NCI-H748 (cell line): ENCODE measurements at regions not wholly inside any gene's neighbourhood (a gene's known extent, or its start where the extent isn't known, plus 50 kb on each side); places are given as distances from the start of the nearest gene placed in this dataset.

Experiments
- DNase-seq: peaks from one replicate; lab custom pipeline; 2025; ENCODE audit not compliant: unreplicated experiment; lab: John Stamatoyannopoulos, UW

DNA sequence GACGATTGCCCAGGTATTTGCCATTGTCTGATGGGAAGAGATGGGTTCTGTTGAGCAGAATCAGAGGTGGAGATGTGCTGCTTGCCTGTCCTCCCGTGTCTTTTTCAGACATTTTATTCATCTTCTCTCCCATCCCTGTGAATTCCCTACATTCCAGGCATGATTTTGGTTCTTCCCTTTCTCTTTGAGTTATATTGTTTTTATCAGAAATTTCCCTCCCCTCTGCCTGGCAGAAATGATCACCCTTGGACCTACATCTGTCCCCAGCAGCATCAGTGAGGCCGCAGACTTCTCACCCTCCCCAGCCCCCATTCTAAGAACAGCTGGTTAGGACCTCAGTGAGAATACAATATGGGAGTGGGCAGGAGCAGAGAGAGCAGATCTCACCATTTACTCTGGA is 640.2 kb downstream of the CCDC171 start:
- no peak for DNase-seq

DNA sequence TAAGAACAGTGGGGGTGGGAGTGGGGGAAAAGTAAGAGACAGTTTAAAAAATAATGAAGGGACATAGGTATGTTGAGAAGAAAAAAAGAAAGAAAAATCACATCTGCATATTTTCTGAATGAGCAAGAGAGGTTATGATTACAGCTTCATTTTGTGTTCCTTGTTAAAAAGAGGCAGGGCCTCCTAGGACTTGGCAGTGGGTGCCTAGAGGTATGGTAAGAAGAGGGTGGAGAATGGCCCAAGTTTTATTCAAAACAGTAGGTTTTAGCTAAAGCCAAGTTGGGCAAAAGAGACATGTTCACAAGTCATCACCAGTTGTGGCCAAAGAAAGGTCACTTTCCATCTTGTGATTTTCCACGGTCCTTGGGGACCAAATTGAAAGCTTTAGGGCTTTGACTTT is 643.4 kb downstream of the CCDC171 start:
- DNase-seq = no peak

DNA sequence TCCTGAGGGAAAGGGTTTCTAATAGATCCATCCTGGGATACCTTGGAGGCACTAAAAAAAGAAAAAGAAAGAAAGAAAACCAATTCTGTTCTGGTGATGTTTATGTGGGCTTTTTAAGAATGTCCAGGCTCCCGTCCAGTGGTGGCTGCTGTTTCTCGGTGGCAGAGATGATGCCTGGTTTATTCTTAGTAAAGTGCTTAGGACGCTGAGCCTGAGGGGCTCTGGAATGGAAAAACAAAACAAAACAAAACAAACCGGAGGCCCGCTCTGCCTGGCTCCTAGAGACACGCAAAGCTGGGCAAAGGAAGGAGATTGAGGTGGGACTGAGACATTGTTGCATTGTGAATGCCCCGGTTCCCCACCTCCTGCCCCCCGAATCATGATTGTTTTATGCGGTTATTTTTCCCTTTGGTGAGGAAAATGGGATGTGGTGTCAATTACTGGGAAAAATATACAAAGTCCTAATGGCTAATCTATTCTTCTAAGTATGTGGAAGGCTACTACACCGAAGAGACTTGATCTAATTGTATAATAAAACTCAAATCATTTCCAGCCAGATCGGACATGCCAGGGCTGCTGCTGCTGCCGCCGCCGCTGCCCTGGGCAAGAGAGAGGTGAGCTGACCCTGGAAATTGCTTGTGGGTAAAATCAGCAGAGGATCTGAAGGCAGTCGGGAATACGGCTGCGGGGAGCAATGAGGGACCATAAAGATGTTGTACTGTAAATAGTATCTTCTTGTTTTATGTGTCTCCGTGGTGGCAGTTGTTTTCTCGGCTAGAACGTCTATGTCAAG is 644.9 kb downstream of the CCDC171 start:
- no peak for DNase-seq

DNA sequence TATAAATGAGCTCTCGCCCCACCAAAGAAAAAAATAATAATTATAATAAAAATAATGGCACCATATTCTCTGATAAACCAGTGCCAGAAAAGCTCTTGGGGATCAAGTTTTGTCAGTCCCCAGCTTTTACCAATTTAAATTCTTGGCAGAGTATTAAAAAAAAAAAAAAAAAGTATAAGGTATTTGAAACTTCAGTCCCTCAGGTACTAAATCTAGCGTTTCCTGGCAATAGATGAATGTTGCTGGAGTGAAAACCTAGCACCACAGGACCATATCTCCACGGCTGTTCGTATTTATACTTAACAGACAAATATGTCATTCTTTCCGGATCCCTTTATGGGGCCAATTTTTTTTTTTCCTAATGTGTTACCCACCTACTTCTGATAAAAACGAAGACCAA is 646.2 kb downstream of the CCDC171 start:
- no peak for DNase-seq

DNA sequence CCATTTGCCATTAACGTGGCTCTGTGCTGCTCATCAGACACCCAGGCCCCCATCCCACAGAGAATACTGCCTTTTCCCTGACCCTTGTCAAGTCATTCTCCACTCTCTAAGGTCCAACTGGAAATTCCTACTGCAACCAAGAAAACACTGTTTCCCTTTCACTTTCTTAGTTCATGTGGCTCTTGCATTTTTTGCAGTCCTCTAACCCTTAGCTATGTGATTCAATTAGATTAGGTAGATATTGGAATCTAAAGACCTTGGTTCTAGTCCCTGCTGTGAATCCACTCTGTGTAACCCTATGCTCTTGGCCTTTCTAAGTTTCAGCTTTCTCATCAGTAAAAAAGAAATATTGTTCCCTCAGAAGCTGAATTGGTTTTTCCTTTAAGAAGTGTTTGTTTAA is 649.4 kb downstream of the CCDC171 start:
- no peak for DNase-seq

DNA sequence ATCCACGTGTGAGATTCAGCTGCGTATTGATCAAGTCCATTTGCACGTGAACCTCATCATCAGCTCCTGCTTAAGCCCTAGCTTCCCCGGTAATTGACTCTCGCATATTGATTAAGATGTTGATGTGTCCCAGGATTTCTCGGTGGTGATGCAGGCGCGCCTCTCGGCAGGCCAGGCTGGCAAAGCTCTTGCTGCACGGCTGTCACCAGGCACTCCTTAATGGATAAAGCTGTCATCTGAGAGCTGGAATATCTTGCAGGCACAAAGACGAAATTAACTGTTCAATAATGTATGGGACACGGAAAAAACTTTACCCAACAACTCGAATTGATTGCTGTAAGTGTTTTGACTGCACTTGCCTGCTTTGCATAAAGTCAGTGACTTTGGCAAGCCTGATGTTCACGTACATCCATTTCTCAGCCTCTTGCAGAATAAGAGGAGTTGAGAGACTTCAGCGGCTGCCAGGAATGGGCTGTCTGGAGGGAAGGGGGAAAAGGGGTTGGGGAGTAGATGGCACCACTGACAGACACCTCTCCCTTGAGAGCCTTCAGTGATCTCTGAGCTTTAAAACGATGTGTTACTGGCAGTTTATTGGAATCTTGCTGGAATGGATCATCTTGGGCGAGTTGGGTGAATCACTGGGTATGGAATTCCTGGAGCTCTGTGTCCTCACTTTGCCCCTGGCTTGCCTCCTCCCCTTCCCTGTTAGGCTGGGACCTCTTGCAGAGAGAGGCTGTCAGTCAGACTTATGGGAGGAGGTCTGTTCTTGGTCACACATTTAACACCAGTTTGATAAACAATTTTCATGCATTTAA is 650.3 kb downstream of the CCDC171 start:
- no peak for DNase-seq

DNA sequence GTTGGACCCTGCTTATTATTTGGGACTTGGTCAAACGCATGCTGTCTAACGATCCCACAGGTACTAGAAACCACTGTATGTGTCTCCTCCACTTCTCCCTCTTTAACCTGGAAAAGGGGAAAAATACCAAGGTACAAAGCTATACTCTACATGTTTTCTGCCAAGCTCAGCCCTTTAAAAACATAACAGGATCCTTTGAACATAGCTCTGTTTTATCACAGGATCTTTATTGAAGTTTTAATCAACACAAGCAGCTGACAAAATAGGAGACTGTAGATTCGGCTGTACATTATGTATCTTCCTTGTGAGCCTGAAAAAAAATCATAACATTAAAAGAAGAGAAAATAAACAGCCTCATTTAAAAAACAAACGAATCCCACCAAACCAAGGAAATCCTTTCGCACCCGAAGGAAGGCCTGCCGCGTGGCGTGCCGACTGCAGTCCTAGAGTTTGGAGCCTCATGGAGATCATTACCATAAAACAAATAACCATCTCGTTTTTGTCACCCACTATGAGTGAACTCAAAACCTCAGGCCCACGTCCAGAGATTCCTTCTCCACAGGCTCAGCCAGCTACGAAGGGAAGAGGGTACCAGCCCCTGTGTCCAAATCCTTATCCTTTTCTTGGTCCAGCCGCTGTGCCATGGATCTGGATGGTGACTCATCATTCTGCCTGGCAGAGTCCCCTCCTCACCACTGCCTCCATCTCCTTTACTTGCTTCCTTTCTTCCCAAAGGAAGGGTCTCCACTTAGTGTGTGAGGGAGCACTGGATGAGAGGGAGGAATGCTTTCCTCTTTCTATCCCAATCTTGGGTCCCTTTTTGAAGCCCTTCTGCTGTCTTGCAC is 651.1 kb downstream of the CCDC171 start:
- no peak for DNase-seq

DNA sequence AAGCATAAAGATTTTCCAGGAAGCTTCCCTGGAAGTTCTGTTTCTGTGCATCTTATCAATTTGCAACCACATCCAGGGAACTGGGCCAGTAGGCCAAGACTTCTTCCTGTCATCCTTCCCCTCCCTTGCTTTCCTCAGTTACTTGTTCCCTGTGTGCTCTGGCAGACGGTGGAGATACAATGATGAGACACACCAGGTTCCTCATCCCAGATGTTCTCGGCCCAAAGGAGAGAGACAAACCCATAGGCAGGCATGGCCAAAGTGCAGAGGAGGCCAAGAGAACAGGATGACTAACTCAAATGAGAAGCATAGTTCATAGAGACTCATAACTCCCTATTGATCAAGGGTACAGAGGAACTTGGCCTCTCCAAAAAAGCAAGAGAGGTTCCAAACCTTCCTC is 652.6 kb downstream of the CCDC171 start:
- DNase-seq = no peak

DNA sequence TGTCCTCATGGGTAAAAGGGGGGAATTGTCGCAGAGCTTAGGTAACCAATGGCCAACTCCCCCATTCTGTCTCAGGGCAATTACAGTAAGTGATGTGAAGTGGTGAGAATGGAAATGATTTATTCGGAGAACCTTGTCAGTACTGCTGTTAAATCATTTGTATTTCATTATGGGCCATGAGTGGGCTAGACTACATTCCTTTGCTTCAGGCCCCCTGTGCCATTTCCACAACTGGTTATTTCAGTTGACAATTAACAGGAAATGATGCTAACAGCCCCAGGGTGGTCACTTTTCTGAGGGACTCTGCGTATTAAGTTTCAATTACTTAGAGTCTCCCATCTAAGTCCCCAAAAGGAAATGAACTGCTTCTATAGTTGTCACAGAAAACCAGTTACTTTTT is 653.7 kb downstream of the CCDC171 start:
- DNase-seq = no peak

DNA sequence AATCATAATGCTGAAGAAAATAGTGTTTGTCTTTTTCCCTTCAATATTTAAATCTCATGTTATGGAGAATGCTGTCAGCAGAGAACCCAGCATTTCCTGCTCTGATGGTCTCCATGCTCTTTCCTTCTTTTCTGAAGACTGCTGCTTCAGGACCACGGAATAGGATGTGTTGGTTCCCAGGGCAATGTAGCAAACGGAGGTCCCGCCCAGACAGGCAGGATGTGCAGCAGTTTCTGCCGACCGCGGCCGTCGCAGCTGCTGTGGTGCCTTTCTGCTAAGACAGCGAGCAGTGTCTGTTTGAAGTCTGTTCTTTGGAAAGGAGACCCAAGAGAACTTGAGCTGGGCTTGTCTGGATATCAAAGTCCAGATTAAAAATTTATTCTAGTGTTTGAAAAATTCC is 654.3 kb downstream of the CCDC171 start:
- DNase-seq = peak; percentile 63

DNA sequence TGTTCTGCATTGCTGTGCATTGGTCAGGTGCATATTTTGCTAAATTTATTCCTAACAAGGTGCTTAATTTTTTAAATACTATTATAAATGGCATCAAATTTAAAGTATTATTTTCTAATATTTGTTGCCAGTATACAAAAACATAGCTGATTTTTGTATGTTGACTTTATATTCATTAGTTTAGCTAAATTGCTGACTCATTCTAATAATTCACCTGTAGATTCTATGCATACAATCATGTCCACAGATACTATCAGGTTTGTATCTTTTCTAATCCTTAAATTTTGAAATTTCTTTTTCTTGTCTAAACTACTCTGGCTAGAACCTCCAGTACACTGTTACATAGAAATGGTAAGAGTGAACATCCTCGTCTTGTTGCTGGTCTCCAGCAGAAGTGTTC is 657.6 kb downstream of the CCDC171 start:
- no peak for DNase-seq

DNA sequence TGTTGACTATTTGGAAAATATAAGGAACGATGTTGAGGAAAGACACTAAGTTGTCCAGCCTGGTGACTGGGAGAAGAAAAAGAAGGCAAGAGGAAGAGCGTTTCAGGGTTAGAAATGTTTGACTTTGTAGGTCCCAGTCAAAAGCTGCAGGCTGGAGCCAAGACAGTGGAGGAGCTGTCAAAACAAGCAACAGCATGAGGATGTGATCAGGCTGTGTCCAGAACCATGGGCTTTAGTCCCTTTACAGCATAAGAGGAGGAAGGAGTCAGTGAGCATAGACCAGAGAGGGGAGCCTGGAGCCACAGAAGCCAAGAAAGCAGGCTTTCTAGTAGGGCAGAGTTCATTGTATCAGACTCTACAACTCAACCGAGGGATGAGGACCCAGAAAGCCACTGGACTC is 658.5 kb downstream of the BNC2 start:
- DNase-seq = no peak

DNA sequence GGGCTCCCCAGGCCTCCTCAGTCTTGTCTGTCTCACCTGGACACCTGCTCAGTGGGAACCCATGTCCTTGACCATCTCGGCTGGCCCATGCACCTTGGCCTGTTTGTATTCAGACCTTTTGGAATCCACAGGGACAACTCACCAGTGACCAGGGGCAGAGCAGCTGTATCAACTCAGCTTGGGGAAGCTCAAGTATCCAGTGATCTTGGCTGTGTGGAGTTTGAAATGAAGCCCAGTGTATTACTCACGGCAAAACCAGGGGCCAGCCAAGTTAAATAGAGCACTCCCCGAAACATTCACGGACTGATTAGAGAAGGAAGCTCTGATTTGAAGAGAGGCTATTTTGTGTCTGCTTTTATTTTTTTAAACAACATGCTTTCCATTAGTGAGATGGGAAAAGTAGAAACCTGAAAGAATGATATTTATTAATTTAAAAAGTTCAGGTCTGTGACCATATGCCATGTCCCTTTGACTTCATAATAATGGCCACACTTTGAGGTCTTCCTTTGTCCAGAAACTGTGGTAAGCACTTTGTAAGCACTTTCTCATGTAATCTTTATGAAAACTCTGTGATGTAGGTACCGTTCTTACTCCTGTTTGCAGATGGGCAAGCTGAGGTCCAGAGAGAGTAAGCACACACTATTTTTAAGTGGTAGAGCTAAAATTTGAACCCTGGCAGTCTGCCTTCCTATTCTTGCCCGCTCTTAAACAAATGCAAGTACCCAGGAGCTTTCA is 656.5 kb downstream of the BNC2 start:
- DNase-seq = no peak

DNA sequence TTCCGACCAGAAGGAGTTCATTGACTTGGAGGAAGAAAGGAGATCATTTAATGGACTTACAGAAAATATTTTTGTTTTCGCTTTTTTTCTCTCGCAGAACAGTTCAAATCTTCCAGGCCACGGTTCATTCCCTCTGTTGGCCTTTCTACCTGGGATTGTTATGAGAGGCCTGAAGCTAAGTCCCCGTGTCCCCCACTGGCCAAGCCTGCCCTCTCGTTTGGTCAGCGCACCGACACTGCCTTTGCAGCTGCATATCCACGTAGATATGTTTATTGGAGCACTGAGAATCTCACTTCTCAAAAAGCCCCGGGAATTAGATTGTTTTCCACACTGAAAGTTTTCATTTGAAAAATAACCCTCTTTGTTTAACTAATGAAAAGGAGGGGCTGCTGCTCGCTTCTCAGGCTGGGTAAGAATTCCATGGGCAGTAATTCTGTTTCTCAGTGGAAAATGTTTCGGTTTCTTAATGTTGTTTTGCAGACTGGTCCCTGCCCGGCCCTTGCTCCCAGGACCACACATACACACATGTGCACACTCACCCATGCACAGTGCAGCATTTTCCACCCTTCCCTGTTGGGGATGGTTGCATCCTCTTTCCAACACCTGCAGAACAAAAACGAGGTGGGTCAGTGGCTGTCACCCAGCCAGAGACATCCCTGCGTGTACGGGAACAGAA is 655.7 kb downstream of the BNC2 start:
- no peak for DNase-seq

DNA sequence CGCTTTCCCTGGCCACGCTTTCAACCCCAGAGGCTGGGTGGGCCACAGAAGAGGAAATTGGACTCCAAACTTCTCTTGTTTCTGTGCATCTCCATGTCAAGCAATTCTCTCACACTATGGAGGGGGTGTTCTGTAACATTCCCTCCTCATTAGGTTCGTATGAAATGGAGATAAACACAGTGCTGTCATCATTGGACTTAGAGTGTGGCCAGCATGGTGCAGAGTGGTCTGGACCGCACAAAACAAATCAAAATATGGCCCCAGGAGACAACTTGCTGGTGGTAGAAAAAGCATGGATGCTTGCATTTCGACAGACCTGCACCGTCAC is 655.2 kb downstream of the BNC2 start:
- no peak for DNase-seq

DNA sequence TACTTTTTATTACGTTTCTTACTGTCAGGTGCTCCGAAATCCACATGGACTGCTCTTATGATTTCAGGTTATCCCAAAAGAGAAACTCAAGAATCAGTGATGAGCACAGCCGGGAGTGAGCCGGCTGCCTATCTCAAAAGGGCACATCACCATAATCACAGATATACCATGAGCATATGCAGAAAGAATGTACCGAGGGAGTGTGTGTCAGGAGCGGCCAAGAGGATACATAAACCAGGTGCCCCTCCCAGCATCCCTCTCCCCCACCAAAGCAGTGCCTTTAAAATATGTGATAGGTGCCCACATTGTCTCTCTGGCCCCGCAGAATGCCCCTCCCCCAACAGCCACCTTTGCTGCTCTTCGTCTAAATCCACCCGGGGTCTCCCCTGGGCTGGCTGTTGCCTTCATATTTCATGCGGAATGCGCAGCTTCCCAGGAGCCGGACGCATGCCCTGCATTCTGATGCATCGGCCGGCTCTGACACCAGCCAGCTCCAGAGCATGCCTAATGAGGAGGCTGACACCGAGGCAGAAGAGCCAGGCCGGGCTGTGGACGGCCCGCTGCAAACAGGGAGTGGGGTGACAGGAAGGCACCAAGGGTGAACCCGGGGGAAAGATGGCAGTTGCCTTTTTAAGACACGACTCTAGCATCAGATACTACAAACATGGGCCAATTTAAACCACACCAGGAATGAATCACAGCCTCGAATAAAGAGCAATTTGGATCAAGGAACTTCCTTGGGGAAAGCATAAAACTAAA is 652.3 kb downstream of the BNC2 start:
- DNase-seq = no peak

DNA sequence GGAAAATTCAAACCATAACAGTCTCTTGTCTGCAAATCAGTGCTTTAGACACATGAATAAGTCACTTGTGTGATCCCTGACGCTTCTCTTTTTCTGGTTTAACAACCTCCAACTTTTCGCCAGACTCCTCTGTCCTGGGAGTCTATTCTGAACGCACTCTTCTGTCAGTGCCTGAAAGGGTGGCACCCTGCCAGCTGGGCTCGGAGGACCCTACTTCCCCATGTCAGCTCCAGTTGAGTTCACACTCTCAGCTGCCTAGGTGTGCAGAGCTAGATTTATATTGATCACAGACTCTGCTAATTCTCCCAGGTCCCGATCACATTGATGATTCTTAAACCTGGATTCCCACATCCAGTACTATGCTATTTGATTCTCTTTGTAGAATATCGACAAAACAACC is 649.1 kb downstream of the BNC2 start:
- no peak for DNase-seq

DNA sequence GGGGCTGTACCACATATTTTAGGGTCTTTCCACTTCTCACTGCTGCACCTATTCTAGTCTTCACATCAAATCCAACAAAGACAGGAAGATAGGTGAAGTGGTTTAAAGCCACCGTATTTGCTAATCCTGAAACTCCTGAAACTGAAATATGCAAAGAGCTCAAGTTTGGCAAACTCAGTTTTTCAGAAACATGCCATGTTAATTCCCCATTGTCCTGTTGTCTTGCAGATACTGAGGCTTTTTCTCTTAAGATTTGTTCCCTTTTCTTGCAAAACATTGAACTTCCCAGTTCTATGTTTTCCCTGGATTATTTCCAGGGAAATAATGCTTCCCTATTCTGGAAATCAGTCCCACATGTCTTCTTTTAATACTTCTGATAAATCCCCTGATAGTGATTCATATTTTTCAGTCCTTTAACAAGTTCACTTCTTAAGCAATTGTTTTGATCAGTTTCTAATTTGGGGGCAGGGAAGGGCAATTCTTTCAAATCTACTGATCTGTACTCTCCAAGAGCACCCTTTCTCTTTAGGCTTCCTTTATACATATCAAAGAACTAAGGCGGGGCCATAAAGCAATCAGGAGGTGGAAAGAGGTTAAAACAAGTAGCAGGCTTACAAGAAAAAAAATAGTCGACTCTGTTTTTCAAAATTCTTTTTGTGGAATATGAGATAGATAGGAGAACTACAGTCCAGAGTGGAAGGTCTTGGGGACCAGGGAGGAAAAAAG is 648.5 kb downstream of the BNC2 start:
- no peak for DNase-seq
